ENCODE measurements at regions not wholly inside any gene's neighbourhood (a gene's known extent, or its start where the extent isn't known, plus 50 kb on each side); places are given as distances from the start of the nearest gene placed in this dataset.

DNA sequence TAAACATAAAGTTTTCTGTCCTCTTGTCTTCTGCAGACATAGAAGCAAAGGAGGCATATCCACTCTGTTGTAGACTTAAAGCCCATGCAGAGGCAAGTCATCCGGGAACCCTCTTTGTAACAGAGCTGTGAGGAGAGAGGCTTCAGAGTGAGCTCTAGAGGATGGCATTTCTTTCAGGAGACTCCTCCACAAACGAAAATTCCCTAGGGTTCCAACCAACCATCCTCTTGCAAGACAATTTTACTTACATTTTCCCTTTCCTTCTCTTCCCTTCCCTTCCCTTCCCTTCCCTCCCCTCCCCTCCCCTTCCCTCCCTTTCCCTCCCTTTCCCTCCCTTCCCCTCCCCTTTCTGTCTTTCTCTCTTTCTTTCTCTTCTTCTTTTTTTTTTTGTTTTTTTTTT is 446.3 kb upstream of the MAP2 start:
- Histone ChIP-seq H3K4me1 (no peaks in the 10 kb centered on the region), H3K4me3 (no peak overlapping the region), H3K27me3 (no peaks in the 10 kb centered on the region), H3K36me3 (no peaks in the 10 kb centered on the region), H3K27ac (no peak overlapping the region), H3K9me3 (no peaks in the 10 kb centered on the region)
- 54 to 57% methylated on average over 2 of the region's 2 CpGs for WGBS, 2 donors
- intact Hi-C loops (cut with DNase I), result no loop called here
- ATAC-seq, result no peak
- TF ChIP-seq, protein P1, sequence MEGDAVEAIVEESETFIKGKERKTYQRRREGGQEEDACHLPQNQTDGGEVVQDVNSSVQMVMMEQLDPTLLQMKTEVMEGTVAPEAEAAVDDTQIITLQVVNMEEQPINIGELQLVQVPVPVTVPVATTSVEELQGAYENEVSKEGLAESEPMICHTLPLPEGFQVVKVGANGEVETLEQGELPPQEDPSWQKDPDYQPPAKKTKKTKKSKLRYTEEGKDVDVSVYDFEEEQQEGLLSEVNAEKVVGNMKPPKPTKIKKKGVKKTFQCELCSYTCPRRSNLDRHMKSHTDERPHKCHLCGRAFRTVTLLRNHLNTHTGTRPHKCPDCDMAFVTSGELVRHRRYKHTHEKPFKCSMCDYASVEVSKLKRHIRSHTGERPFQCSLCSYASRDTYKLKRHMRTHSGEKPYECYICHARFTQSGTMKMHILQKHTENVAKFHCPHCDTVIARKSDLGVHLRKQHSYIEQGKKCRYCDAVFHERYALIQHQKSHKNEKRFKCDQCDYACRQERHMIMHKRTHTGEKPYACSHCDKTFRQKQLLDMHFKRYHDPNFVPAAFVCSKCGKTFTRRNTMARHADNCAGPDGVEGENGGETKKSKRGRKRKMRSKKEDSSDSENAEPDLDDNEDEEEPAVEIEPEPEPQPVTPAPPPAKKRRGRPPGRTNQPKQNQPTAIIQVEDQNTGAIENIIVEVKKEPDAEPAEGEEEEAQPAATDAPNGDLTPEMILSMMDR (IDR thresholded peaks at IDR 0.05), result no peak
- no peak for DNase-seq

DNA sequence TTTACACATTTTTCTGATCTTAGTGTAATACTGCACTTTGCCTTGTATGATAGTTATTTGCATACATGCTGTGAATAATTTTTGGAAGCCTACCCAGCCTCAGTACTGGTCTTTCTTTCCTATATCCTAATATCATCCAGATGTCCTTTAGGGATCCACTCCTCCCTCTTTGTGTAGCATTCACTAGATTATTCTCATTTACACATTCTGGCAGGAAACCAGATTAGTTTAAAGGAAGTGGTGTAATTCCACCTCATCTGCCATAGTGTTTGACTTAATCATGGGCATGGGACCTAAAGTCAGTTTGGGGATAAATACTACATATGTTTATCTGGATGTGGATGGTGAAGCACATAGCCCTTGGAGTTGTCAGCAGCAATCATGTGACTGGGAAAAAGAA is 444.9 kb upstream of the MAP2 start:
- Histone ChIP-seq H3K36me3 (no peaks in the 10 kb centered on the region), H3K4me3 (no peak overlapping the region), H3K27ac (no peak overlapping the region), H3K4me1 (no peaks in the 10 kb centered on the region), H3K27me3 (no peaks in the 10 kb centered on the region), H3K9me3 (peaks cover 0 to under 1% (median 0%) of the 10 kb centered on the region in 11 donors)
- no peak for ATAC-seq
- DNase-seq, result no peak
- TF ChIP-seq, protein P1 (IDR thresholded peaks at IDR 0.05), result no peak
- intact Hi-C loops (cut with DNase I), result no loop called here

DNA sequence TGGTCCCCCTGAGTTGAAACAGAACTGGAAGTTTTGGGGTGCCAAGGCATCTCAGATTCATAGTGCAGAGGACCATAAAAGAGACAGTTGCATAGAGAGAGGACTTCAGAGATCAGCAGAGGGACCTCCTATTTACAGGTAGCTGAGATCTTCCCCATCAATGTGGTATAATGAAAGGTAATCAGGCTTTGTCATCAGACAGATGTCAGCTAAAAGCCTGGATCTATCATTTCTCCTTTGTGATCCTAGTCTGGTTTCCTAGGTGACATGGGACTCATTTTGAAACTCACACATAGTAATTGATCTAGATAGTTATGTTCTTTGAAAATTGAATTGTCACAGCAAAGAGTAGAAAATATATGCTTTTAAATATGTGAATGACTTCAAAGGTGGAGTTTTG is 443.5 kb upstream of the MAP2 start:
- Histone ChIP-seq H3K27me3 (no peaks in the 10 kb centered on the region), H3K4me1 (no peaks in the 10 kb centered on the region), H3K36me3 (no peaks in the 10 kb centered on the region), H3K4me3 (no peak overlapping the region), H3K9me3 (peaks cover 0 to 2% (median 0%) of the 10 kb centered on the region in 11 donors), H3K27ac (no peak overlapping the region)
- no peak for DNase-seq
- TF ChIP-seq, protein P1 (IDR thresholded peaks at IDR 0.05), result no peak
- intact Hi-C loops (cut with DNase I), result no loop called here
- ATAC-seq, result no peak

DNA sequence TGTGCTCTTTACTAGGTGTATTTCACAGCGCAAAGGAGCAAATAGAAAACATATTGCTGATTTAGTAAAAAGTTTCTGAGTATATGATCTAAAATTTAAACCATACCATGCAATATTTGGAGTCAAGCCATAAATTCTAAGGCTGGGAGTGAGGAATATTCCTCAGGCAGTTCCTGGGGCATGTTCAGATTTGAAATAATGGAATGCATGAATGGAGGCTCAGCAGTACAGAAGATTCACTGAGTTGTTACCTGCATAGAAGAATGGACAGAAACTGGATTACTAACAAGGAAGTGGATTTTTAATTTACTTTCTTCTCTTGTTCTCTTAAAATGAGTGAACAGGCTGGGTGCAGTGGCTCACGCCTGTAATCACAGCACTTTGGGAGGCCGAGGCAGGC is 441.0 kb upstream of the MAP2 start:
- 90 to 95% methylated on average over 3 of the region's 3 CpGs for WGBS, 2 donors
- Histone ChIP-seq H3K9me3 (peaks cover 0 to 4% (median 0%) of the 10 kb centered on the region in 11 donors), H3K27me3 (no peaks in the 10 kb centered on the region), H3K27ac (no peak overlapping the region), H3K4me3 (no peak overlapping the region), H3K4me1 (no peaks in the 10 kb centered on the region), H3K36me3 (no peaks in the 10 kb centered on the region)
- DNase-seq, result no peak
- intact Hi-C loops (cut with DNase I), result no loop called here
- ATAC-seq, result no peak
- TF ChIP-seq, protein P1 (IDR thresholded peaks at IDR 0.05), result no peak

DNA sequence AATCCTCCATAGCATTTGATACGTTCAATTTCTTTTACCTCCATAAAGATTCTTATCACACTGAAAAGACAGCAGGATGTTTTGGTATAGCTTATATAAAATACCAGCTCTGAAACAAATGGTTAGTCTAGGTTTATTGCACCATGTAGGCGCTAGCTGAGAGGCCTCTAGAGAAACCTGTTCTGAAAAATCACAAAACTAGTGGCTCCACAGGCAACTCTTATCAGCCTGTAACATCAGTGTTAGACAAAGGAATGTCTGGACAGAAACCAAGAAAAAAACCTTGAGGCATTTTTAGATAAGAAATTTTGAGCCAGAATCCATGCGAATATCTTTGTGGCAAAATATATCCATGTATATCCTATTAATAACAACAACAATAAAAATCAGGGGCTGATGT is 440.4 kb upstream of the MAP2 start:
- WGBS, 2 donors, result 84 to 88% methylated on average over 3 of the region's 3 CpGs

More for the DNA sequence above, 440.4 kb upstream of the MAP2 start:
- intact Hi-C loops (cut with DNase I), result no loop called here
- no peak overlapping the region for H3K4me3 ChIP-seq
- DNase-seq, result no peak
- TF ChIP-seq, protein P1 (IDR thresholded peaks at IDR 0.05), result no peak
- no peaks in the 10 kb centered on the region for H3K36me3 ChIP-seq
- H3K27ac ChIP-seq, result no peak overlapping the region
- no peak for ATAC-seq
- H3K27me3 ChIP-seq, result no peaks in the 10 kb centered on the region
- H3K4me1 ChIP-seq, result no peaks in the 10 kb centered on the region
- H3K9me3 ChIP-seq, result peaks cover 0 to 9% (median 0%) of the 10 kb centered on the region in 11 donors

Data from heart right ventricle (tissue), 16 donors.